ENCODE measurements at regions not wholly inside any gene's neighbourhood (a gene's known extent, or its start where the extent isn't known, plus 50 kb on each side); places are given as distances from the start of the nearest gene placed in this dataset.

DNA sequence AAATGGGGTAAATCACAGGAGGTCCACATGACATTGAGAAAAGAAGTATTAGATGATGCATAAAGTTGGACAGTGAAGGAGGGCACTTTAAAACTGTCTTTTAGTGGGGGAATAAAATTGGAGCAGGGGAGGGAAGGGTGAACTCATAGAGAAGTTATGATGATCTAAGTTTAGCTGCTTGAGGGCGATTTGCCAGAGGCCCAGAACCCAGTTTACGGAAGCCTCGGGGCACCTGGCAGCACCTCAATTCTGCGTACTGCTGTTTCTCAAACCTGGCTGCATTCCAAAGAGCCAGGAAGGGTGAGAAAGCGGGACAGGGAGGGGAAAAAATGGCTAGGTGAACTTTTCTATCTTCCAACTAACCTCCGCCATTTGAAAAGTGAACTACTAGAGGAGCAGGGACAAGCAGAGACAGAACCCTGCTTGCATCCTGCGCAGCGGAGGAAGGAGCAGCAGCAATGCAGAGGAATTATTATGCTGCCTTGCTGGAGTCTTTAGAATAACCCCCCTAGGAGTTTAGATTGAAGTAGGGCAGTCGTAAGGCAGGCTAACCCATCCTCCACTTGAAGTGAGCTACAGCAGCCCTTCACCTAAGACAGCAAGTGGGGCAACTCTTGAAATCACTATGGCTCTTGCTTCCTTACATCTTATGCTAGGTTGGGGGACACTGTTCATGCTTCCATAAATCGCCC lies 316.8 kb downstream of the BRINP1 start:
- no peak for ATAC-seq
- Histone ChIP-seq H3K4me3 (no peak overlapping the region), H3K4me1 (no peaks in the 10 kb centered on the region), H3K27ac (no peak overlapping the region), H3K27me3 (peaks cover 0 to 3% (median 0%) of the 10 kb centered on the region in 4 donors), H3K9me3 (no peaks in the 10 kb centered on the region), H3K36me3 (no peaks in the 10 kb centered on the region)
- TF ChIP-seq, protein P1, sequence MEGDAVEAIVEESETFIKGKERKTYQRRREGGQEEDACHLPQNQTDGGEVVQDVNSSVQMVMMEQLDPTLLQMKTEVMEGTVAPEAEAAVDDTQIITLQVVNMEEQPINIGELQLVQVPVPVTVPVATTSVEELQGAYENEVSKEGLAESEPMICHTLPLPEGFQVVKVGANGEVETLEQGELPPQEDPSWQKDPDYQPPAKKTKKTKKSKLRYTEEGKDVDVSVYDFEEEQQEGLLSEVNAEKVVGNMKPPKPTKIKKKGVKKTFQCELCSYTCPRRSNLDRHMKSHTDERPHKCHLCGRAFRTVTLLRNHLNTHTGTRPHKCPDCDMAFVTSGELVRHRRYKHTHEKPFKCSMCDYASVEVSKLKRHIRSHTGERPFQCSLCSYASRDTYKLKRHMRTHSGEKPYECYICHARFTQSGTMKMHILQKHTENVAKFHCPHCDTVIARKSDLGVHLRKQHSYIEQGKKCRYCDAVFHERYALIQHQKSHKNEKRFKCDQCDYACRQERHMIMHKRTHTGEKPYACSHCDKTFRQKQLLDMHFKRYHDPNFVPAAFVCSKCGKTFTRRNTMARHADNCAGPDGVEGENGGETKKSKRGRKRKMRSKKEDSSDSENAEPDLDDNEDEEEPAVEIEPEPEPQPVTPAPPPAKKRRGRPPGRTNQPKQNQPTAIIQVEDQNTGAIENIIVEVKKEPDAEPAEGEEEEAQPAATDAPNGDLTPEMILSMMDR (IDR thresholded peaks at IDR 0.05): no peak
- 50 to 58% methylated on average over 10 of the region's 10 CpGs for WGBS, 2 donors
- no peak for DNase-seq
- no peak for FAIRE-seq
- intact Hi-C loops (cut with DNase I): no loop called here

DNA sequence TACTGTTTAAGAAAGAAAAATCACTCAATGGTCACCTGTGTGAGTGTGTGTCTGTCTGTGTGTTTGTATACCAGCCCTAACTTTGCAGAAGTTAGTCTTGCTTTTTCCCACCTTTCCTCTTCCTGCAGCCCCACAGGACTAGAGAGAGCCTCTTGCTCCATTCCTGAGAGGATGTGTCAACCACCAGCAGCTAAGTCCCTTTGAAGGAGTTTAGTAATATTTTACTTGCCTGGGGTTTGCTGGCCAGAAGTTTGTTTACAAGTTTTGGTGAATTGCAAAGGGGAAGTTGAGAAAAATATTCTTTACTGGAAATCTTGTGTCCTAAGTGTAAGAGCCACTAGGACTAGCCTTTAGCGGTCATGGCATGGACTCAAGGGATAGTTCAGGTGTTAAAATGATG lies 316.2 kb downstream of the BRINP1 start:
- Histone ChIP-seq H3K27me3 (peaks cover 0 to 2% (median 0%) of the 10 kb centered on the region in 4 donors), H3K4me1 (no peaks in the 10 kb centered on the region), H3K4me3 (no peak overlapping the region), H3K9me3 (no peaks in the 10 kb centered on the region), H3K36me3 (no peaks in the 10 kb centered on the region), H3K27ac (no peak overlapping the region)
- intact Hi-C loops (cut with DNase I): no loop called here
- TF ChIP-seq, protein P1 (IDR thresholded peaks at IDR 0.05): no peak
- ATAC-seq: no peak
- no peak for DNase-seq
- WGBS, 2 donors: 52 to 71% methylated on average over 1 of the region's 1 CpG
- no peak for FAIRE-seq

DNA sequence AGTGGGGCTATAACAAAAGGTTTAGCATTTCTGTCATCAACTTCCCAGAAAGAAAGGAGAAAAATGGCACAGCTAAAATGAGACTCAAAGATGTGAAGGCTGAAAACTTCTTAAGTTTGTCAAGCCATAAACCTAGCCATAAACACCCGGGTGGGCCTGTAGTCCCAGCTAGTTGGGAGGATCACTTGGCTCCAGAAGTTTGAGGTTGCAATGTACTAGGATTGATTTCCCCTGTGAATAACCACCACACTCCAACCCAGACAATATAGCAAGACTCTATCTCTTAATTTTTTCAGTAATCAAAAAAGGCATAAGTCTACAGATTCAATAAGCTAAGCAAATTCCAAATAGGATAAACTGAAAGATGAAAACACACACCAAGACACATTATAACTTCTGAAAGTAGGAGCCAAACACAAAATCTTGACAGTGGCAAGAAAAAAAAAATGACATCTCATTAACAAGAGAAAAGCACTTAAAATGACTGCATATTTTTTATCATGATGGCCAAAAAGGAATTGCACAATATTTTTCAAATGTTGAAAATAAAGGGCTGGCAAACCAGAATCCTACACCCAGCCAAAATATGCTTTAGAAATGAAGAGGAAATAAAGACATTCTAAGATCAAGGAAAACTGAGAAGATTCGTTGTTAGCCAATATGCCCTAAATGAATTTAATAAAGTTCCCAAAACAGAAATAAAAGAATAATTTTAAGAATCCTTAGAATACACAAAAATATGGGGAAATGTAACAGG lies 308.4 kb downstream of the BRINP1 start:
- 44 to 61% methylated on average over 2 of the region's 2 CpGs for WGBS, 2 donors
- H3K4me3 ChIP-seq: no peak overlapping the region
- intact Hi-C loops (cut with DNase I): no loop called here

DNA sequence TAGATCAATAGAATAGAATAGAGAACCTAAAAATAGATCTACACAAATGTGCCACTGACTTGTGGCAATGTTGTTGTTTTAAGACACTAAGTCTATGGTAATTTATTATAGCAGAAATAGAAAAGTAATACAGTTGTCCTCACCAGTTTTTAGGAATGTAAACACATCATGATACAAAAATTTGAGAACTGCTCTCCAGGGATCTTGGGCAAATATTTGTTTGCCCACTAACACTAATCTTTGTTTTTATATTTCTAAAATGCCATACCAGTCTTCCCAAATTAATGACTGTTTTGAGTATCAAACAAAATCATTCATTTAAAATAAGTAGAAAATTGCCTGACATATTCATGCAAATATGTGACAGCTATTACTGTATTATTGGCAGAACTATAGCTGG lies 297.6 kb downstream of the BRINP1 start:
- H3K27ac ChIP-seq: no peak overlapping the region
- DNase-seq: no peak
- TF ChIP-seq, protein P1 (IDR thresholded peaks at IDR 0.05): no peak
- no peak for FAIRE-seq
- intact Hi-C loops (cut with DNase I): no loop called here
- H3K4me3 ChIP-seq: no peak overlapping the region
- no peaks in the 10 kb centered on the region for H3K27me3 ChIP-seq
- H3K36me3 ChIP-seq: no peaks in the 10 kb centered on the region
- no peak for ATAC-seq
- no peaks in the 10 kb centered on the region for H3K9me3 ChIP-seq
- no peaks in the 10 kb centered on the region for H3K4me1 ChIP-seq

More for the DNA sequence above, 308.4 kb downstream of the BRINP1 start:
- ATAC-seq (no peak), DNase-seq (no peak), FAIRE-seq (no peak)
- H3K27me3 ChIP-seq: no peaks in the 10 kb centered on the region
- TF ChIP-seq, protein P1 (IDR thresholded peaks at IDR 0.05): no peak
- no peaks in the 10 kb centered on the region for H3K9me3 ChIP-seq
- no peaks in the 10 kb centered on the region for H3K36me3 ChIP-seq
- no peaks in the 10 kb centered on the region for H3K4me1 ChIP-seq
- H3K27ac ChIP-seq: no peak overlapping the region

DNA sequence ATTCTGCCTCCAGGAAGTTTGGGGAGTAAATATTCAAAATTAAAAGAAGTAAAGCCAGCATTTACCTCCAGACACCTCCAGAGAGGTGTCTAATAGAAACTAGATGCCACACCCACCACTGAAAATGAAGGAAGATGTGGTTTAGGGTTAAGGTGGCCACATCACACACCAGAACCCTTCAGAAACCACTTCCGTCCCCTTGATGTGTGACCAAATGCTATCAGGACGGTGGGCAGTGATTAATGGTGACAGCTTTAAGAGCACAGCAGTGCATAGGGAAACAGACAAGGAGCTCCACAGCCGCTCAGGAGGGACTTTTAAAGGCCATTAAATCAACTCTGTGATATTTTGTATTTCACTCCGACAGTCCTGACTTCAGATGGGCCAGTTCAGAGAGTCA lies 295.2 kb downstream of the BRINP1 start:
- ATAC-seq (no peak), DNase-seq (no peak), FAIRE-seq (no peak)
- H3K9me3 ChIP-seq: no peaks in the 10 kb centered on the region
- no peaks in the 10 kb centered on the region for H3K4me1 ChIP-seq
- intact Hi-C loops (cut with DNase I): no loop called here
- H3K4me3 ChIP-seq: no peak overlapping the region
- no peak overlapping the region for H3K27ac ChIP-seq
- H3K36me3 ChIP-seq: no peaks in the 10 kb centered on the region
- H3K27me3 ChIP-seq: no peaks in the 10 kb centered on the region
- 17 to 22% methylated on average over 4 of the region's 4 CpGs for WGBS, 2 donors
- TF ChIP-seq, protein P1 (IDR thresholded peaks at IDR 0.05): no peak
